ENCODE measurements at regions not wholly inside any gene's neighbourhood (a gene's known extent, or its start where the extent isn't known, plus 50 kb on each side); places are given as distances from the start of the nearest gene placed in this dataset.

DNA sequence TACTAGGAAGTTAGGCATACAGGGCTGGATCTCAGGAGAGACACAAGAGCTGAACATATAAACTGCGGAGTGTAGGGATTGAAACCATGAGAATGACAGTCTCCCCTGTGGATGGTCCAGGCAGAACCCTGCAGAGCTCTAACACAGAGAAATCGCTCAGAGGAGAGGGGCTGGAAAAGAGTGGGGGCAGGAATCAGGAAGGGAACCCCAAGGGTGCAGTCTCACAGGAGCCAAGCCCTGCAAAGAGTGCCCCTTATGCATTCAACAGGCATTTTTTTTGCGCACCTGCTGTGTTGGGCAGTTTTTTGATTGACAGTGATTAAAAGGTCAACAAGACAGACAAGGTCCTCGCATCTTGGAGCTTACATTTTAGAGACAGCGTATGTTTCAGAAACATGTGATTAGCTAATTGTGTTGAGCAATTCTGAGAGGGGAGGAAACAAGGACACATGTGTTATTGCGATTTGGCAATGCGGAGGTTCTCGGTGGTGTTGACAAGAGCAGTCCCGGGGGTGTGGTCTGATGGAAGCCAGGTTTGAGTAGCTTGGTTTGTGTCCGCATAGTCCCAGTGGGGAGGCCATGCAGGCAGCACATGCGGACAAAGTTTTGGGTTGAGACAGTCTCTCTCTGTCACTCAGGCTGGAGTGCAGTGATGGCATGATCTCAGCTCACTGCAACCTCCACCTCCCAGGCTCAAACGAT, 182.6 kb upstream of the IRS2 start:
- Mint-ChIP-seq H3K27me3 (ENCODE audit: unreplicated experiment) (peaks cover 3% of the 10 kb centered on the region), H3K27ac (ENCODE audit: unreplicated experiment) (no peak overlapping the region), H3K4me1 (ENCODE audit: unreplicated experiment) (no peaks in the 10 kb centered on the region), H3K36me3 (ENCODE audit: low read depth, unreplicated experiment) (peaks cover 13% of the 10 kb centered on the region), H3K4me3 (ENCODE audit: unreplicated experiment) (no peak overlapping the region), H3K9me3 (ENCODE audit: unreplicated experiment) (peaks cover 6% of the 10 kb centered on the region)
- TF ChIP-seq, protein P1, sequence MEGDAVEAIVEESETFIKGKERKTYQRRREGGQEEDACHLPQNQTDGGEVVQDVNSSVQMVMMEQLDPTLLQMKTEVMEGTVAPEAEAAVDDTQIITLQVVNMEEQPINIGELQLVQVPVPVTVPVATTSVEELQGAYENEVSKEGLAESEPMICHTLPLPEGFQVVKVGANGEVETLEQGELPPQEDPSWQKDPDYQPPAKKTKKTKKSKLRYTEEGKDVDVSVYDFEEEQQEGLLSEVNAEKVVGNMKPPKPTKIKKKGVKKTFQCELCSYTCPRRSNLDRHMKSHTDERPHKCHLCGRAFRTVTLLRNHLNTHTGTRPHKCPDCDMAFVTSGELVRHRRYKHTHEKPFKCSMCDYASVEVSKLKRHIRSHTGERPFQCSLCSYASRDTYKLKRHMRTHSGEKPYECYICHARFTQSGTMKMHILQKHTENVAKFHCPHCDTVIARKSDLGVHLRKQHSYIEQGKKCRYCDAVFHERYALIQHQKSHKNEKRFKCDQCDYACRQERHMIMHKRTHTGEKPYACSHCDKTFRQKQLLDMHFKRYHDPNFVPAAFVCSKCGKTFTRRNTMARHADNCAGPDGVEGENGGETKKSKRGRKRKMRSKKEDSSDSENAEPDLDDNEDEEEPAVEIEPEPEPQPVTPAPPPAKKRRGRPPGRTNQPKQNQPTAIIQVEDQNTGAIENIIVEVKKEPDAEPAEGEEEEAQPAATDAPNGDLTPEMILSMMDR (IDR thresholded peaks at IDR 0.05; ENCODE audit: unreplicated experiment): no peak
- DNase-seq (ENCODE audit: low spot score): no peak

DNA sequence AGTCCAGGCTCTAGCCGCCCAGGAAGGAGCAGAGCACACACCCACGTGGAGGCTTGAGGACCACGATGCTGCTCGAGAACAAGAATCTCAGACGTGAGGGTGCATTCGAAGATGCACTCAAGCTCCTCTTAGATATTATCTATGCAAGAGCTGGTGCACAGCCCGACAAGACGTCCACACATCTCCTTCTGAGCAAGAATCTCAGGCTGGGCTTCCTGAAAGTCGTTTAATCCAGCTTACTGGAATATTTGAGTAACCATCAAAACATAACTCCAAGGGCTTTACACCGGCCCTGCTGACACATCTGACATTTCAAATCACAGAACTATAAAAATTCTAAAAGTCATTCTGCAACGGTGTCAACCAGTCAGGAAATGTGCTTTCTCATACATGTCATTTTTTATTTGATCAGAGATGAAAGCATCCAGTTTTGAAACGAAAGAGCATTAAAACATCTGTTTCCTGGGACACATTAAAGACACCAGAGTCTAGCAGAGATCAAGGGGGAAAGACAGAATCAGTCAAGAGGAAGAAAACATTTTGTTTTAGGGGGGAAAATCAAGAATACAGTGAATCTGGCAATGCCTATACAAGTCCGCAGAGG, 177.7 kb upstream of the IRS2 start:
- H3K4me1 Mint-ChIP-seq (ENCODE audit: unreplicated experiment): no peaks in the 10 kb centered on the region

DNA sequence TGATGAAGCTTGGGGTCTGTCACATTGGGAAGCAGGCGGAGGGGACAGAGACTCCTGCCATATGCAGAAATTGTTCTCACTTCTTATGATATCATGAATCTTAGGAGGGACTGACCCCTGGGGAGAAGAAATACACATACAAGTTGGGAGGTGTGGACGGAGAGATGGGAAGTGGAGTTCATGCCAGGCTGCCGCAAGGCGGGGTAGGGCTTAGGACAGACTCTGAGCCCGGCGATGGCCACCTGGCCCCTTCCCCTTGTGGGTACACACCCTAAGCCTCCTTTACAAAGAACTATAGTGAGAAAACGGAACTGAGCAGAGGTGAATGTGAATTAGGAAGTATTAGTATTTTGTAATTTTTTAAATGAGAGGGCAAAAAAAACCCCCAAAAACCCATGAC, 177.0 kb upstream of the IRS2 start:
- H3K36me3 Mint-ChIP-seq (ENCODE audit: low read depth, unreplicated experiment): peaks cover 3% of the 10 kb centered on the region
- H3K4me3 Mint-ChIP-seq (ENCODE audit: unreplicated experiment): no peak overlapping the region
- H3K9me3 Mint-ChIP-seq (ENCODE audit: unreplicated experiment): no peaks in the 10 kb centered on the region

More for the DNA sequence above, 177.7 kb upstream of the IRS2 start:
- no peak for DNase-seq (ENCODE audit: low spot score)
- Mint-ChIP-seq H3K36me3 (ENCODE audit: low read depth, unreplicated experiment) (peaks cover 3% of the 10 kb centered on the region), H3K9me3 (ENCODE audit: unreplicated experiment) (no peaks in the 10 kb centered on the region), H3K27me3 (ENCODE audit: unreplicated experiment) (no peaks in the 10 kb centered on the region), H3K4me3 (ENCODE audit: unreplicated experiment) (no peak overlapping the region), H3K27ac (ENCODE audit: unreplicated experiment) (no peak overlapping the region)
- TF ChIP-seq, protein P1 (IDR thresholded peaks at IDR 0.05; ENCODE audit: unreplicated experiment): no peak

DNA sequence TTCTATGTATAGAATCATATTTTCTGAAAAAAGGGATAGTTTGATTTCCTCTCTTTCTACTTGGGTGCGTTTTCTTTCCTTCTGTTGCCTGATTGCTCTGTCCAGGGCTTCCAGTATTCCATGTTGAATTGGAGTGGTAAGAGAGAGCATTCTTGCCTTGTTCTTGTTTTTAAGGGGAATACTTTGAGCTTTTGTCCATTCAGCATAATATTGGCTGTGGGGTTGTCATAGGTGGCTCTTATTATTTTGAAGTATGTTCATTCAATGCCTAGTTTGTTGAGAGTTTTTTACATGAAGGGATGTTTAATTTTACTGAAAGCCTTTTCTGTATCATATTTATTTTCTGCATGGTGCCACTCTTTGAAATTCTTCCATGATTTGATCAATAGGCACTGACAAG, 173.5 kb upstream of the IRS2 start:
- Mint-ChIP-seq H3K4me3 (ENCODE audit: unreplicated experiment) (no peak overlapping the region), H3K27me3 (ENCODE audit: unreplicated experiment) (no peaks in the 10 kb centered on the region), H3K36me3 (ENCODE audit: low read depth, unreplicated experiment) (no peaks in the 10 kb centered on the region), H3K9me3 (ENCODE audit: unreplicated experiment) (no peaks in the 10 kb centered on the region), H3K27ac (ENCODE audit: unreplicated experiment) (no peak overlapping the region), H3K4me1 (ENCODE audit: unreplicated experiment) (no peaks in the 10 kb centered on the region)
- TF ChIP-seq, protein P1 (IDR thresholded peaks at IDR 0.05; ENCODE audit: unreplicated experiment): no peak
- no peak for DNase-seq (ENCODE audit: low spot score)

More for the DNA sequence above, 177.0 kb upstream of the IRS2 start:
- H3K27me3 Mint-ChIP-seq (ENCODE audit: unreplicated experiment): no peaks in the 10 kb centered on the region
- TF ChIP-seq, protein P1 (IDR thresholded peaks at IDR 0.05; ENCODE audit: unreplicated experiment): no peak
- H3K27ac Mint-ChIP-seq (ENCODE audit: unreplicated experiment): no peak overlapping the region
- DNase-seq (ENCODE audit: low spot score): no peak
- H3K4me1 Mint-ChIP-seq (ENCODE audit: unreplicated experiment): no peaks in the 10 kb centered on the region

DNA sequence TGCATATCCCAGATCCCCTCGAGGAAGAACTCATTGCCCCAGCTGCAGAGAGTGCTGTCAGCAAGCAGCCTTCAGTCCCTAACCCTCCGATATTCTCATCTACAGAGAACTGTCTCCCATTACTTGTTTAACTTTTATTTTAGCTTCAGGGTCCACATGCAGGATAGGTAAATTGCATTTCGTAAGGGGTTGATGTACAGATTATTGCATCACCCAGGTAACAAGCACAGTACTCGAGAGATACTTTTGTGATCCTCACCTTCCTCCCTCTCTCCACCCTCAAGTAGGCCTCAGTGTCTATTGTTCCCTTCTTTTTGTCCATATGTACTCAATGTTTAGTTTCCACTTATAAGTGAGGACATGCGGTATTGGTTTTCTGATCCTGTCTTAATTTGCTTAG, 171.5 kb upstream of the IRS2 start:
- Mint-ChIP-seq H3K4me1 (ENCODE audit: unreplicated experiment) (no peaks in the 10 kb centered on the region), H3K4me3 (ENCODE audit: unreplicated experiment) (no peak overlapping the region), H3K9me3 (ENCODE audit: unreplicated experiment) (no peaks in the 10 kb centered on the region), H3K27me3 (ENCODE audit: unreplicated experiment) (no peaks in the 10 kb centered on the region), H3K27ac (ENCODE audit: unreplicated experiment) (no peak overlapping the region), H3K36me3 (ENCODE audit: low read depth, unreplicated experiment) (no peaks in the 10 kb centered on the region)
- TF ChIP-seq, protein P1 (IDR thresholded peaks at IDR 0.05; ENCODE audit: unreplicated experiment): no peak
- DNase-seq (ENCODE audit: low spot score): no peak

All from endothelial cell (in vitro differentiated cells).